ENCODE measurements at regions not wholly inside any gene's neighbourhood (a gene's known extent, or its start where the extent isn't known, plus 50 kb on each side); places are given as distances from the start of the nearest gene placed in this dataset.

- no peaks in the 10 kb centered on the region for H4K20me1 ChIP-seq (ENCODE audit: control insufficient read depth, extremely low read depth, insufficient read depth, low read length)
- no peak overlapping the region for H3K4me2 ChIP-seq (ENCODE audit: control insufficient read depth, extremely low read depth, insufficient read depth, low read depth, low read length)
- no peak overlapping the region for H3K27ac ChIP-seq (ENCODE audit: control insufficient read depth, insufficient read depth, low read length)
- no peaks in the 10 kb centered on the region for H3K4me1 ChIP-seq (ENCODE audit: control insufficient read depth, extremely low read depth, insufficient read depth, low read length)
- no peaks in the 10 kb centered on the region for H3K36me3 ChIP-seq (ENCODE audit: control insufficient read depth in 2 of 2, extremely low read depth in 1 of 2, insufficient read depth in 2 of 2, low read length in 2 of 2)
- FAIRE-seq (no peak), DNase-seq (ENCODE audit: low read depth, low spot score) (no peak)
- no peak overlapping the region for H2AFZ ChIP-seq (ENCODE audit: control insufficient read depth, low read length)
- H3K9ac ChIP-seq (ENCODE audit: control insufficient read depth, extremely low read depth, insufficient read depth, low read length): no peak overlapping the region
- H3K4me3 ChIP-seq (ENCODE audit: control insufficient read depth in 2 of 3, extremely low read depth in 1 of 3, insufficient read depth in 2 of 3, low read depth in 1 of 3, low read length in 3 of 3): no peak overlapping the region
- no peaks in the 10 kb centered on the region for H3K9me1 ChIP-seq (ENCODE audit: control insufficient read depth, extremely low read depth, insufficient read depth, low read length)
- H3K27me3 ChIP-seq (ENCODE audit: control insufficient read depth, extremely low read depth, insufficient read depth, low read length): no peaks in the 10 kb centered on the region
- H3K79me2 ChIP-seq (ENCODE audit: control insufficient read depth, insufficient read depth, low read length): no peaks in the 10 kb centered on the region
- dilution Hi-C loops (cut with MboI; ENCODE audit: extremely low pct_ligation_motif_present, low sequenced_read_pairs): no loop called here
- H3K9me3 ChIP-seq (ENCODE audit: control insufficient read depth, low read depth, low read length): no peaks in the 10 kb centered on the region
- TF ChIP-seq, protein P1, sequence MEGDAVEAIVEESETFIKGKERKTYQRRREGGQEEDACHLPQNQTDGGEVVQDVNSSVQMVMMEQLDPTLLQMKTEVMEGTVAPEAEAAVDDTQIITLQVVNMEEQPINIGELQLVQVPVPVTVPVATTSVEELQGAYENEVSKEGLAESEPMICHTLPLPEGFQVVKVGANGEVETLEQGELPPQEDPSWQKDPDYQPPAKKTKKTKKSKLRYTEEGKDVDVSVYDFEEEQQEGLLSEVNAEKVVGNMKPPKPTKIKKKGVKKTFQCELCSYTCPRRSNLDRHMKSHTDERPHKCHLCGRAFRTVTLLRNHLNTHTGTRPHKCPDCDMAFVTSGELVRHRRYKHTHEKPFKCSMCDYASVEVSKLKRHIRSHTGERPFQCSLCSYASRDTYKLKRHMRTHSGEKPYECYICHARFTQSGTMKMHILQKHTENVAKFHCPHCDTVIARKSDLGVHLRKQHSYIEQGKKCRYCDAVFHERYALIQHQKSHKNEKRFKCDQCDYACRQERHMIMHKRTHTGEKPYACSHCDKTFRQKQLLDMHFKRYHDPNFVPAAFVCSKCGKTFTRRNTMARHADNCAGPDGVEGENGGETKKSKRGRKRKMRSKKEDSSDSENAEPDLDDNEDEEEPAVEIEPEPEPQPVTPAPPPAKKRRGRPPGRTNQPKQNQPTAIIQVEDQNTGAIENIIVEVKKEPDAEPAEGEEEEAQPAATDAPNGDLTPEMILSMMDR (optimal IDR thresholded peaks at IDR 0.05 in 1 of 3, IDR thresholded peaks at IDR 0.05 in 1 of 3, conservative IDR thresholded peaks at IDR 0.05 in 1 of 3; ENCODE audit: extremely low read depth in 1 of 3, insufficient read depth in 2 of 3, low read length in 3 of 3): no peak
- no peak for TF ChIP-seq EZH2 (IDR thresholded peaks at IDR 0.05; ENCODE audit: low read length)
Observed at GRCh38 chr5:104218200-104218599, 655.6 kb upstream of the NUDT12 start.

DNA sequence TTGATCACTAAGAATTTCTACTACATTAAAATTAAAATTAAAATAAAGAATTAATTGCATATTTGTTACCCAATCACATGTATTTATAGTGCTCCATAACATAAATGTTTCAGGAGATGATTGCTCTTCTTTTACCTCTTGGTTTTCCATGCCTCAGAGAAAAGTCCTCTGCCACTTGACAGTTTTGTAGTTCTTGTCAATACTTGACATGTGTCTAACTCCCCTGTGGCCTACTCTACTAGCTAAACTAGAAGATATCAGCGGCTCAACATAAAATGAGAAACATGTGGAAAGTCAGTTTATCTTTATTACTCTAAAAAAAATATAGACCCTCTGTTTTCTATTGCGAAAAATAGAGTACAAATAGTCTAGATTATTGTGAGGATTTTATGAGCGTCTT, 650.6 kb upstream of the NUDT12 start:
- Histone ChIP-seq H3K9me1 (ENCODE audit: control insufficient read depth, extremely low read depth, insufficient read depth, low read length) (no peaks in the 10 kb centered on the region), H3K79me2 (ENCODE audit: control insufficient read depth, insufficient read depth, low read length) (no peaks in the 10 kb centered on the region), H3K36me3 (ENCODE audit: control insufficient read depth in 2 of 2, extremely low read depth in 1 of 2, insufficient read depth in 2 of 2, low read length in 2 of 2) (no peaks in the 10 kb centered on the region), H3K4me1 (ENCODE audit: control insufficient read depth, extremely low read depth, insufficient read depth, low read length) (no peaks in the 10 kb centered on the region), H3K27ac (ENCODE audit: control insufficient read depth, insufficient read depth, low read length) (no peak overlapping the region), H4K20me1 (ENCODE audit: control insufficient read depth, extremely low read depth, insufficient read depth, low read length) (no peaks in the 10 kb centered on the region), H3K4me3 (ENCODE audit: control insufficient read depth in 2 of 3, extremely low read depth in 1 of 3, insufficient read depth in 2 of 3, low read depth in 1 of 3, low read length in 3 of 3) (no peak overlapping the region), H3K27me3 (ENCODE audit: control insufficient read depth, extremely low read depth, insufficient read depth, low read length) (no peaks in the 10 kb centered on the region), H2AFZ (ENCODE audit: control insufficient read depth, low read length) (no peak overlapping the region), H3K9ac (ENCODE audit: control insufficient read depth, extremely low read depth, insufficient read depth, low read length) (no peak overlapping the region), H3K9me3 (ENCODE audit: control insufficient read depth, low read depth, low read length) (no peaks in the 10 kb centered on the region), H3K4me2 (ENCODE audit: control insufficient read depth, extremely low read depth, insufficient read depth, low read depth, low read length) (no peak overlapping the region)
- FAIRE-seq (no peak), DNase-seq (ENCODE audit: low read depth, low spot score) (no peak)
- TF ChIP-seq EZH2 (IDR thresholded peaks at IDR 0.05; ENCODE audit: low read length): no peak
- TF ChIP-seq, protein P1 (optimal IDR thresholded peaks at IDR 0.05 in 1 of 3, IDR thresholded peaks at IDR 0.05 in 1 of 3, conservative IDR thresholded peaks at IDR 0.05 in 1 of 3; ENCODE audit: extremely low read depth in 1 of 3, insufficient read depth in 2 of 3, low read length in 3 of 3): no peak
- dilution Hi-C loops (cut with MboI; ENCODE audit: extremely low pct_ligation_motif_present, low sequenced_read_pairs): no loop called here
